ENCODE measurements at regions not wholly inside any gene's neighbourhood (a gene's known extent, or its start where the extent isn't known, plus 50 kb on each side); places are given as distances from the start of the nearest gene placed in this dataset.

GRCh38 chr6:14031516-14031915 lies 86.1 kb upstream of the CD83 start:
- no peak for DNase-seq (ENCODE audit: low read depth)

- no peak for DNase-seq (ENCODE audit: low read depth)
These were observed 82.3 kb upstream of the CD83 start for GRCh38 chr6:14035071-14035847.

- no peak for DNase-seq (ENCODE audit: low read depth)
These were observed 81.7 kb upstream of the CD83 start for GRCh38 chr6:14035874-14036273.

- DNase-seq (ENCODE audit: low read depth) = no peak
These were observed 80.7 kb upstream of the CD83 start for GRCh38 chr6:14036911-14037310.

- no peak for DNase-seq (ENCODE audit: low read depth)
These were observed 79.9 kb upstream of the CD83 start for GRCh38 chr6:14037402-14038277.

- no peak for DNase-seq (ENCODE audit: low read depth)
These were observed 78.8 kb upstream of the CD83 start for GRCh38 chr6:14038467-14039437.

GRCh38 chr6:14040042-14040441 lies 77.5 kb upstream of the CD83 start:
- no peak for DNase-seq (ENCODE audit: low read depth)

GRCh38 chr6:14046476-14047068 lies 71.0 kb upstream of the CD83 start:
- DNase-seq (ENCODE audit: low read depth) = peak; percentile 28

- DNase-seq (ENCODE audit: low read depth) = no peak
These were observed 70.3 kb upstream of the CD83 start for GRCh38 chr6:14047151-14047740.

- DNase-seq (ENCODE audit: low read depth) = no peak
These were observed 68.7 kb upstream of the CD83 start for GRCh38 chr6:14048837-14049236.

GRCh38 chr6:14051355-14051754 lies 66.2 kb upstream of the CD83 start:
- no peak for DNase-seq (ENCODE audit: low read depth)

GRCh38 chr6:14053811-14054210 lies 63.8 kb upstream of the CD83 start:
- DNase-seq (ENCODE audit: low read depth) = no peak

- DNase-seq (ENCODE audit: low read depth) = no peak
These were observed 62.0 kb upstream of the CD83 start for GRCh38 chr6:14055541-14055940.

GRCh38 chr6:14058029-14058695 lies 59.4 kb upstream of the CD83 start:
- no peak for DNase-seq (ENCODE audit: low read depth)

- no peak for DNase-seq (ENCODE audit: low read depth)
These were observed 58.8 kb upstream of the CD83 start for GRCh38 chr6:14058735-14059134.

GRCh38 chr6:14059791-14060436 lies 57.7 kb upstream of the CD83 start:
- DNase-seq (ENCODE audit: low read depth) = no peak

- DNase-seq (ENCODE audit: low read depth) = no peak
These were observed 56.6 kb upstream of the CD83 start for GRCh38 chr6:14060971-14061370.

- no peak for DNase-seq (ENCODE audit: low read depth)
These were observed 55.9 kb upstream of the CD83 start for GRCh38 chr6:14061643-14062042.

GRCh38 chr6:14062345-14063029 lies 55.1 kb upstream of the CD83 start:
- DNase-seq (ENCODE audit: low read depth) = no peak

- DNase-seq (ENCODE audit: low read depth) = no peak
These were observed 53.8 kb upstream of the CD83 start for GRCh38 chr6:14063756-14064155.

Data from activated T-cell treated with anti-CD3 and anti-CD28 coated beads for 24 hours (primary cell).